SK-N-SH (cell line): ENCODE measurements at regions not wholly inside any gene's neighbourhood (a gene's known extent, or its start where the extent isn't known, plus 50 kb on each side); places are given as distances from the start of the nearest gene placed in this dataset.

Experiments used
- CTCF ChIA-PET: fragments of 300-600, 350-600 bp; formaldehyde crosslinking; extraction: SDS; loops from one replicate; lab custom pipeline; 2021; lab: Yijun Ruan, JAX
- POLR2A ChIA-PET: fragments of 350-600 bp; sonication (Branson Sonifier 250); formaldehyde crosslinking; extraction: SDS; loops from one replicate; lab custom pipeline; 2020; ENCODE audit warnings: antibody characterized with exemption, inconsistent platforms; lab: Yijun Ruan, JAX
- DNase-seq: peaks from one replicate; pipeline ENCODE4 v3.0.0; 2012
- H2AFZ ChIP-seq: fragments of 200-600 bp; sonication (generic); 2 replicates; pipeline ENCODE4 v1.8.1; 2016; ENCODE audit warnings: antibody characterized with exemption, mild to moderate bottlenecking, low read depth
- H3F3A ChIP-seq: fragments of 200-600 bp; sonication (generic); replicated peaks from 2 replicates; pipeline ENCODE3; 2016; ENCODE audit warnings: antibody characterized with exemption, mild to moderate bottlenecking; ENCODE audit not compliant: insufficient read depth
- H3K27ac ChIP-seq, 2 experiments: fragments of 200-500 bp in 1 of 2; fragments of 200-600 bp in 1 of 2; sonication (Bioruptor generic) in 1 of 2; sonication (generic), shearing (Covaris generic) in 1 of 2; 2 replicates each; pipeline versions ENCODE4 v1.5.1 to v1.6.1; 2014 to 2016; ENCODE audit warnings: low read depth in 2 of 2, inconsistent platforms in 1 of 2, low read length in 1 of 2, mild to moderate bottlenecking in 1 of 2, mixed read lengths in 1 of 2
- H3K27me3 ChIP-seq: fragments of 200-600 bp; sonication (generic), shearing (Covaris generic); 2 replicates; pipeline ENCODE4 v1.6.1; 2016; ENCODE audit warnings: mixed run types; ENCODE audit not compliant: insufficient read depth
- H3K36me3 ChIP-seq, 2 experiments: fragments of 200-500 bp in 1 of 2; fragments of 200-600 bp in 1 of 2; sonication (Bioruptor generic) in 1 of 2; sonication (generic) in 1 of 2; replicated peaks in 1 of 2; 2 replicates each; pipeline versions ENCODE3 to v1.5.1; 2014 to 2016; ENCODE audit warnings: low read length in 1 of 2, mild to moderate bottlenecking in 1 of 2; ENCODE audit not compliant: insufficient read depth in 2 of 2, control insufficient read depth in 1 of 2
- H3K4me1 ChIP-seq, 2 experiments: fragments of 200-500 bp in 1 of 2; fragments of 200-600 bp in 1 of 2; sonication (Bioruptor generic) in 1 of 2; sonication (generic), shearing (Covaris generic) in 1 of 2; 2 replicates each; pipeline versions ENCODE4 v1.5.1 to v1.6.1; 2014 to 2016; ENCODE audit warnings: low read depth in 1 of 2, low read length in 1 of 2, mixed run types in 1 of 2; ENCODE audit not compliant: insufficient read depth in 2 of 2, control insufficient read depth in 1 of 2
- H3K4me2 ChIP-seq: fragments of 200-600 bp; sonication (generic), shearing (Covaris generic); 2 replicates; pipeline ENCODE4 v1.6.1; 2017; ENCODE audit warnings: mixed run types
- H3K4me3 ChIP-seq, 2 experiments: fragments of 200-500 bp in 1 of 2; fragments of 200-600 bp in 1 of 2; sonication (Bioruptor generic) in 1 of 2; sonication (generic), shearing (Covaris generic) in 1 of 2; 2 replicates each; pipeline versions ENCODE4 v1.5.1 to v1.8.1; 2014 to 2016; ENCODE audit warnings: low read depth in 2 of 2, inconsistent platforms in 1 of 2, low read length in 1 of 2, mild to moderate bottlenecking in 1 of 2, mixed read lengths in 1 of 2, moderate library complexity in 1 of 2
- H3K79me2 ChIP-seq: fragments of 200-600 bp; sonication (generic); 2 replicates; pipeline ENCODE4 v1.8.1; 2017; ENCODE audit warnings: mild to moderate bottlenecking; ENCODE audit not compliant: insufficient read depth
- H3K9ac ChIP-seq: fragments of 200-600 bp; sonication (generic); 2 replicates; pipeline ENCODE4 v1.6.1; 2017; ENCODE audit warnings: mixed run types
- H3K9me2 ChIP-seq: fragments of 200-600 bp; sonication (generic); 2 replicates; pipeline ENCODE4 v1.6.1; 2017; ENCODE audit warnings: mixed run types
- H3K9me3 ChIP-seq: fragments of 200-600 bp; sonication (generic); 2 replicates; pipeline ENCODE4 v1.6.1; 2017; ENCODE audit warnings: mixed run types, mild to moderate bottlenecking, moderate library complexity
- H4K20me1 ChIP-seq: fragments of 200-600 bp; sonication (generic); 2 replicates; pipeline ENCODE4 v1.6.1; 2017; ENCODE audit warnings: mild to moderate bottlenecking, mixed run types; ENCODE audit not compliant: insufficient read depth
- CTCF ChIP-seq: fragments of 200-600 bp; sonication (generic); IDR thresholded peaks from 2 replicates; pipeline ENCODE4 v1.6.1; 2017; ENCODE audit warnings: antibody characterized with exemption, mild to moderate bottlenecking, moderate library complexity
- ELF1 ChIP-seq: IDR thresholded peaks from 2 replicates; pipeline ENCODE4 v1.4.0; 2012
- EP300 ChIP-seq, 2 experiments: IDR thresholded peaks; 2 replicates each; pipeline versions ENCODE4 v1.4.0 to v1.6.1; 2012; ENCODE audit warnings: borderline replicate concordance in 1 of 2, low read depth in 1 of 2, low read length in 1 of 2
- FOXJ3 ChIP-seq: sonication (generic); formaldehyde crosslinking; IDR thresholded peaks from 2 replicates; pipeline ENCODE4 v1.5.1; 2020; ENCODE audit warnings: mild to moderate bottlenecking, missing genetic modification reagents
- FOXM1 ChIP-seq: IDR thresholded peaks from 2 replicates; pipeline ENCODE4 v1.4.0; 2012; ENCODE audit warnings: low read depth, mild to moderate bottlenecking
- IRF3 ChIP-seq: fragments of 150-350 bp; IDR thresholded peaks from 2 replicates; pipeline ENCODE4 v1.6.1; 2016; ENCODE audit warnings: mild to moderate bottlenecking, low read depth, low read length
- JUND ChIP-seq: IDR thresholded peaks from 2 replicates; pipeline ENCODE4 v1.4.0; 2012
- MAX ChIP-seq: IDR thresholded peaks from 2 replicates; pipeline ENCODE4 v1.4.0; 2012; ENCODE audit warnings: low read depth
- NRF1 ChIP-seq: IDR thresholded peaks from 2 replicates; pipeline ENCODE4 v1.6.1; 2012; ENCODE audit warnings: low read depth, mild to moderate bottlenecking, low read length
- PBX3 ChIP-seq: IDR thresholded peaks from 2 replicates; pipeline ENCODE4; 2012
- RAD21 ChIP-seq: IDR thresholded peaks from 2 replicates; pipeline ENCODE4 v1.6.1; 2012; ENCODE audit warnings: mild to moderate bottlenecking, low read length
- REST ChIP-seq: IDR thresholded peaks from 2 replicates; pipeline ENCODE4 v1.6.1; 2012; ENCODE audit warnings: mild to moderate bottlenecking, low read depth, low read length, moderate library complexity
- SIN3A ChIP-seq: IDR thresholded peaks from 2 replicates; pipeline ENCODE4 v1.6.1; 2012; ENCODE audit warnings: low read depth, mild to moderate bottlenecking, low read length, moderate library complexity, borderline replicate concordance
- SMC3 ChIP-seq: IDR thresholded peaks from 2 replicates; pipeline ENCODE4 v1.6.1; 2012; ENCODE audit warnings: low read depth, low read length, improper control_type of control experiment
- TAF1 ChIP-seq: IDR thresholded peaks from 2 replicates; pipeline ENCODE4 v1.6.1; 2012; ENCODE audit warnings: low read depth, mild to moderate bottlenecking, low read length, moderate library complexity, borderline replicate concordance
- TCF12 ChIP-seq: IDR thresholded peaks from 2 replicates; pipeline ENCODE4 v1.4.0; 2012
- USF1 ChIP-seq: IDR thresholded peaks from 2 replicates; pipeline ENCODE4 v1.4.0; 2012; ENCODE audit warnings: low read depth, borderline replicate concordance
- YY1 ChIP-seq: IDR thresholded peaks from 2 replicates; pipeline ENCODE4 v1.4.0; 2012; ENCODE audit warnings: low read depth, mild to moderate bottlenecking
- ZBTB33 ChIP-seq: IDR thresholded peaks from 2 replicates; pipeline ENCODE4 v1.4.0; 2012; ENCODE audit warnings: low read depth, borderline replicate concordance
- WGBS: methylation state at CpG from one replicate; pipeline ENCODE4 v1.1.6; 2017; ENCODE audit warnings: low lambda C conversion rate; 5-methylcytosine and 5-hydroxymethylcytosine counted together

GRCh38 chr4:34643476-34643875 lies 1600.8 kb downstream of the ARAP2 start (continued):
- TF ChIP-seq REST: no peak
- no peak for TF ChIP-seq TCF12
- TF ChIP-seq JUND: no peak
- no peak for TF ChIP-seq EP300 (IDR thresholded peaks at IDR 0.05; ENCODE audit: borderline replicate concordance in 1 of 2, low read depth in 1 of 2, low read length in 1 of 2)
- TF ChIP-seq YY1: no peak
- no peak for TF ChIP-seq MAX
- no peak for TF ChIP-seq SIN3A

GRCh38 chr4:34644579-34645115 lies 1599.7 kb downstream of the ARAP2 start:
- Histone ChIP-seq H3K4me1 (no peaks in the 10 kb centered on the region), H3K9me3 (no peaks in the 10 kb centered on the region), H3F3A (no peaks in the 10 kb centered on the region), H3K27me3 (no peaks in the 10 kb centered on the region), H3K79me2 (no peaks in the 10 kb centered on the region), H3K27ac (no peak overlapping the region), H3K36me3 (no peaks in the 10 kb centered on the region), H3K9ac (no peak overlapping the region), H3K9me2 (no peaks in the 10 kb centered on the region), H4K20me1 (no peaks in the 10 kb centered on the region), H2AFZ (no peak overlapping the region), H3K4me2 (no peak overlapping the region), H3K4me3 (no peak overlapping the region)
- no peak for TF ChIP-seq SMC3
- no peak for TF ChIP-seq FOXJ3 (CRISPR knock-in tag)
- TF ChIP-seq MAX: no peak
- no peak for TF ChIP-seq NRF1
- no peak for TF ChIP-seq CTCF
- TF ChIP-seq YY1: no peak
- no peak for TF ChIP-seq ELF1
- no peak for TF ChIP-seq RAD21
- TF ChIP-seq PBX3: no peak
- TF ChIP-seq IRF3: no peak
- TF ChIP-seq TAF1: no peak
- no peak for TF ChIP-seq USF1
- TF ChIP-seq FOXM1: no peak
- TF ChIP-seq ZBTB33: no peak
- WGBS: 21% methylated on average over 4 of the region's 4 CpGs
- DNase-seq: no peak
- CTCF ChIA-PET: interaction anchor here (0.6 kb wide), 1 partner anchor 24 kb away, joined by 3 read pairs; no protein-coding TSS in a partner anchor
- POLR2A ChIA-PET: no interaction called here
